Spleen (tissue), 7 donors: ENCODE measurements at regions not wholly inside any gene's neighbourhood (a gene's known extent, or its start where the extent isn't known, plus 50 kb on each side); places are given as distances from the start of the nearest gene placed in this dataset.

Source experiments
- POLR2AphosphoS5 ChIP-seq, 3 donors: sonication (generic); formaldehyde crosslinking; IDR thresholded peaks; one replicate each; pipeline ENCODE4 v1.5.1; 2017; ENCODE audit warnings: antibody characterized with exemption in 3 of 3
- TF ChIP-seq, protein P1 (sequence below), 11 experiments: fragments of 200-600 bp in 7 of 11; fragments of 450-650 bp in 4 of 11; sonication (generic) in 4 of 11; IDR thresholded peaks in 8 of 11; conservative IDR thresholded peaks in 3 of 11; 1 replicate in 7 of 11; 2 replicates in 4 of 11; pipeline versions ENCODE4 v1.4.0 to v1.8.0; 2016 to 2021; ENCODE audit warnings: antibody characterized with exemption in 11 of 11, inconsistent platforms in 4 of 11, mild to moderate bottlenecking in 1 of 11
- donor health status: DM: no; HTN: no; CAD: no; lungs with moderate emphysema.
- donor health status: DM: no; HTN: no; CAD: no.
- donor health status: DM: no; HTN: no; CAD: no.

DNA sequence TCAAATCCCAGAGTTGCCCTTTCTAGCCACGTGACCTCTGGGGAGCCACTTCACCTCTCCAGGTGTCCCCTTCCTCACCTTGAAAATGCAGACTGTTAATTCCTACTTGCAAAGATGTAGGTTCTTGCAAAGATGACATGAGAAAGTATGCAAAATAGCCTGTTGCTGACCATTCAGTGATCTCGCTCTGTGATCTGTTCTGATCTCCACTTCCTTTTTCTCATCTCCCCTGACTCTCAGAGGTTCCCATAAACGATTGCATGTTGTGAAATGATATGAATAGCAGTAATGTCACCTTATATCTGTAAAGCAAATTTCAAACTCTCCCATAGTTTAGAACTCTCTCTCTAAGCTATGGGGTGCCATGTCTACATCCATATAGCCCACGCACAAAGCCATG is 182.3 kb downstream of the TMEM132E start:
- no peak for TF ChIP-seq POLR2AphosphoS5 (IDR thresholded peaks at IDR 0.05)
- TF ChIP-seq, protein P1, sequence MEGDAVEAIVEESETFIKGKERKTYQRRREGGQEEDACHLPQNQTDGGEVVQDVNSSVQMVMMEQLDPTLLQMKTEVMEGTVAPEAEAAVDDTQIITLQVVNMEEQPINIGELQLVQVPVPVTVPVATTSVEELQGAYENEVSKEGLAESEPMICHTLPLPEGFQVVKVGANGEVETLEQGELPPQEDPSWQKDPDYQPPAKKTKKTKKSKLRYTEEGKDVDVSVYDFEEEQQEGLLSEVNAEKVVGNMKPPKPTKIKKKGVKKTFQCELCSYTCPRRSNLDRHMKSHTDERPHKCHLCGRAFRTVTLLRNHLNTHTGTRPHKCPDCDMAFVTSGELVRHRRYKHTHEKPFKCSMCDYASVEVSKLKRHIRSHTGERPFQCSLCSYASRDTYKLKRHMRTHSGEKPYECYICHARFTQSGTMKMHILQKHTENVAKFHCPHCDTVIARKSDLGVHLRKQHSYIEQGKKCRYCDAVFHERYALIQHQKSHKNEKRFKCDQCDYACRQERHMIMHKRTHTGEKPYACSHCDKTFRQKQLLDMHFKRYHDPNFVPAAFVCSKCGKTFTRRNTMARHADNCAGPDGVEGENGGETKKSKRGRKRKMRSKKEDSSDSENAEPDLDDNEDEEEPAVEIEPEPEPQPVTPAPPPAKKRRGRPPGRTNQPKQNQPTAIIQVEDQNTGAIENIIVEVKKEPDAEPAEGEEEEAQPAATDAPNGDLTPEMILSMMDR (IDR thresholded peaks at IDR 0.05 in 8 of 11, conservative IDR thresholded peaks at IDR 0.05 in 3 of 11) = no peak
